ENCODE measurements at regions not wholly inside any gene's neighbourhood (a gene's known extent, or its start where the extent isn't known, plus 50 kb on each side); places are given as distances from the start of the nearest gene placed in this dataset.
"Not testable (repeated sequence)": the region's sequence is repeated elsewhere in the genome, so short reads cannot be mapped to it uniquely, and the experiment has no call there.

DNA sequence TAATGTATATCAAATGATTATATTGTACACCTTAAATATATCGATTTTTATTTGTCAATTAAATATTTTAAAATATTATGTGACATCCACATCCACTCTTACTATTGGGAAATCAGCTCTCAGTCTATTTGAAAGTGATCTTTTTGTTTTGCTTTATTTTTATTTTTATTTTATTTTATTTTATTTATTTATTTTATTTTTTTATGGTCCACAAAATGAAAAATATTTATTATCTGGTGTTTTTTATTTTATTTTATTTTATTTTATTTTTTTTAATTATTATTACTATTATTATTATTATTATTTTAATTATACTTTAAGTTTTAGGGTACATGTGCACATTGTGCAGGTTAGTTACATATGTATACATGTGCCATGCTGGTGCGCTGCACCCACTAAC lies 533.5 kb upstream of the ANO5 start:
- not testable (repeated sequence) for TF ChIP-seq POLR2A, CTCF (IDR thresholded peaks at IDR 0.05)
